OCI-LY1 (cell line): ENCODE measurements at regions not wholly inside any gene's neighbourhood (a gene's known extent, or its start where the extent isn't known, plus 50 kb on each side); places are given as distances from the start of the nearest gene placed in this dataset.

Experiments used
- H2AFZ ChIP-seq: fragments of 200-600 bp; sonication (generic), shearing (Covaris generic); 2 replicates; pipeline ENCODE4 v1.6.0; 2014; ENCODE audit warnings: antibody characterized with exemption, mild to moderate bottlenecking, low read length
- H3F3A ChIP-seq: fragments of 200-600 bp; sonication (generic), shearing (Covaris generic); 2 replicates; pipeline ENCODE4 v1.6.0; 2014; ENCODE audit warnings: mild to moderate bottlenecking, antibody characterized with exemption, low read length, moderate library complexity; ENCODE audit not compliant: insufficient read depth
- H3K27ac ChIP-seq: fragments of 200-600 bp; sonication (generic); 2 replicates; pipeline ENCODE4 v1.5.1; 2014; ENCODE audit warnings: low read length, mixed run types, mild to moderate bottlenecking, low read depth; ENCODE audit not compliant: poor library complexity, severe bottlenecking
- H3K27me3 ChIP-seq: fragments of 200-600 bp; sonication (generic); 2 replicates; pipeline ENCODE4 v1.6.0; 2014; ENCODE audit warnings: antibody characterized with exemption, mild to moderate bottlenecking, low read length, moderate library complexity; ENCODE audit not compliant: insufficient read depth
- H3K36me3 ChIP-seq: fragments of 200-600 bp; sonication (generic); 2 replicates; pipeline ENCODE4 v1.6.1; 2014; ENCODE audit warnings: mild to moderate bottlenecking, antibody characterized with exemption, low read length, moderate library complexity, mixed read lengths; ENCODE audit not compliant: insufficient read depth
- H3K4me1 ChIP-seq: fragments of 200-600 bp; sonication (generic); 2 replicates; pipeline ENCODE4 v1.5.1; 2014; ENCODE audit warnings: mild to moderate bottlenecking, low read length, moderate library complexity; ENCODE audit not compliant: insufficient read depth, severe bottlenecking
- H3K4me2 ChIP-seq: fragments of 200-600 bp; sonication (generic), shearing (Covaris generic); 2 replicates; pipeline ENCODE4 v1.6.1; 2014; ENCODE audit warnings: low read length
- H3K4me3 ChIP-seq: fragments of 200-600 bp; sonication (generic); 2 replicates; pipeline ENCODE4 v1.5.1; 2014; ENCODE audit warnings: low read length, low read depth, mild to moderate bottlenecking, mixed read lengths; ENCODE audit not compliant: poor library complexity, severe bottlenecking
- H3K79me2 ChIP-seq: fragments of 200-600 bp; shearing (Covaris generic); 2 replicates; pipeline ENCODE4 v1.6.1; 2016; ENCODE audit warnings: mixed run types, low read length, mixed read lengths; ENCODE audit not compliant: insufficient read depth
- H3K9ac ChIP-seq: fragments of 200-600 bp; sonication (generic), shearing (Covaris generic); 2 replicates; pipeline ENCODE4 v1.6.1; 2014; ENCODE audit warnings: mild to moderate bottlenecking, low read length, mixed read lengths
- H3K9me2 ChIP-seq: fragments of 200-600 bp; sonication (generic), shearing (Covaris generic); 2 replicates; pipeline ENCODE4 v1.6.1; 2014; ENCODE audit warnings: low read depth, mild to moderate bottlenecking, low read length, mixed read lengths
- H3K9me3 ChIP-seq: fragments of 200-600 bp; shearing (Covaris generic); 2 replicates; pipeline ENCODE4 v1.6.1; 2014; ENCODE audit warnings: low read length, mixed read lengths
- H4K20me1 ChIP-seq: fragments of 200-600 bp; sonication (generic), shearing (Covaris generic); 2 replicates; pipeline ENCODE4 v1.6.0; 2016; ENCODE audit warnings: mild to moderate bottlenecking, low read length; ENCODE audit not compliant: insufficient read depth
- CTCF ChIP-seq: fragments of 200-600 bp; sonication (generic), shearing (Covaris generic); IDR thresholded peaks from 2 replicates; pipeline ENCODE4 v1.5.1; 2017; ENCODE audit warnings: mild to moderate bottlenecking, antibody characterized with exemption, low read length, moderate library complexity, mixed read lengths
- EZH2 ChIP-seq: fragments of 200-600 bp; sonication (generic), shearing (Covaris generic); IDR thresholded peaks from 2 replicates; pipeline ENCODE4 v1.8.0; 2017; ENCODE audit warnings: borderline replicate concordance, mixed run types, mild to moderate bottlenecking, antibody characterized with exemption, low read length, moderate library complexity, mixed read lengths

GRCh38 chr18:64410685-64411084, 261.8 kb upstream of the LINC00305 start:
- H3K9me3 ChIP-seq, result no peaks in the 10 kb centered on the region
- H2AFZ ChIP-seq, result no peak overlapping the region
- TF ChIP-seq EZH2, result no peak
- TF ChIP-seq CTCF, result no peak
- no peaks in the 10 kb centered on the region for H3K36me3 ChIP-seq
- no peaks in the 10 kb centered on the region for H3K79me2 ChIP-seq
- no peak overlapping the region for H3K4me3 ChIP-seq
- no peaks in the 10 kb centered on the region for H3K4me1 ChIP-seq
- no peaks in the 10 kb centered on the region for H3K9me2 ChIP-seq
- H3K4me2 ChIP-seq, result no peak overlapping the region
- H3K9ac ChIP-seq, result no peak overlapping the region
- no peaks in the 10 kb centered on the region for H4K20me1 ChIP-seq
- H3K27ac ChIP-seq, result no peak overlapping the region
- H3F3A ChIP-seq, result no peaks in the 10 kb centered on the region
- no peaks in the 10 kb centered on the region for H3K27me3 ChIP-seq

GRCh38 chr18:64409511-64409910, 260.6 kb upstream of the LINC00305 start:
- Histone ChIP-seq H3K9me3 (no peaks in the 10 kb centered on the region), H4K20me1 (no peaks in the 10 kb centered on the region), H3F3A (no peaks in the 10 kb centered on the region), H3K79me2 (no peaks in the 10 kb centered on the region), H3K27ac (no peak overlapping the region), H3K9ac (no peak overlapping the region), H3K4me2 (no peak overlapping the region), H2AFZ (no peak overlapping the region), H3K27me3 (no peaks in the 10 kb centered on the region), H3K9me2 (no peaks in the 10 kb centered on the region), H3K4me3 (no peak overlapping the region), H3K36me3 (no peaks in the 10 kb centered on the region), H3K4me1 (no peaks in the 10 kb centered on the region)
- TF ChIP-seq CTCF (peak; percentile 46), EZH2 (no peak)

GRCh38 chr18:64407606-64408005, 258.7 kb upstream of the LINC00305 start:
- no peak overlapping the region for H3K9ac ChIP-seq
- no peak overlapping the region for H2AFZ ChIP-seq
- TF ChIP-seq EZH2, result no peak
- no peak for TF ChIP-seq CTCF

More at GRCh38 chr18:64407606-64408005, 258.7 kb upstream of the LINC00305 start:
- Histone ChIP-seq H4K20me1 (no peaks in the 10 kb centered on the region), H3K9me3 (no peaks in the 10 kb centered on the region), H3K4me1 (no peaks in the 10 kb centered on the region), H3K36me3 (no peaks in the 10 kb centered on the region), H3K4me2 (no peak overlapping the region), H3K27me3 (no peaks in the 10 kb centered on the region), H3K9me2 (no peaks in the 10 kb centered on the region), H3K4me3 (no peak overlapping the region), H3F3A (no peaks in the 10 kb centered on the region), H3K27ac (no peak overlapping the region), H3K79me2 (no peaks in the 10 kb centered on the region)
